Muscle of leg (tissue), 3 donors: ENCODE measurements at regions not wholly inside any gene's neighbourhood (a gene's known extent, or its start where the extent isn't known, plus 50 kb on each side); places are given as distances from the start of the nearest gene placed in this dataset.

Source experiments
- DNase-seq: peaks from one replicate; pipeline ENCODE4 v3.0.0; 2013
- H3K27ac ChIP-seq: one replicate; pipeline ENCODE4 v1.5.1; 2013; ENCODE audit warnings: mild to moderate bottlenecking, low read length, control low read depth
- H3K27me3 ChIP-seq: one replicate; pipeline ENCODE4 v1.6.1; 2013; ENCODE audit warnings: low read length; ENCODE audit not compliant: control insufficient read depth, insufficient read depth
- H3K36me3 ChIP-seq: one replicate; pipeline ENCODE4 v1.6.1; 2013; ENCODE audit warnings: low read length; ENCODE audit not compliant: control insufficient read depth, insufficient read depth
- H3K4me1 ChIP-seq: one replicate; pipeline ENCODE4 v1.6.1; 2013; ENCODE audit warnings: low read length; ENCODE audit not compliant: control insufficient read depth, insufficient read depth
- H3K4me3 ChIP-seq: one replicate; pipeline ENCODE4 v1.5.1; 2013; ENCODE audit warnings: low read length, control low read depth
- H3K9me3 ChIP-seq: replicated peaks from 2 replicates; pipeline ENCODE4 v1.6.1; 2013; ENCODE audit warnings: low read depth, low read length; ENCODE audit not compliant: control insufficient read depth
- WGBS: methylation state at CpG from one replicate; pipeline ENCODE4 v1.1.5; 2013; ENCODE audit warnings: missing lambda C conversion rate; ENCODE audit not compliant: insufficient coverage; 5-methylcytosine and 5-hydroxymethylcytosine counted together

GRCh38 chr7:125695626-125696025 is 766.0 kb upstream of the POT1 start:
- H3K4me1 ChIP-seq: no peaks in the 10 kb centered on the region
- no peak overlapping the region for H3K27ac ChIP-seq
- DNase-seq: no peak
- no peaks in the 10 kb centered on the region for H3K27me3 ChIP-seq
- H3K4me3 ChIP-seq: no peak overlapping the region
- H3K36me3 ChIP-seq: no peaks in the 10 kb centered on the region
- WGBS: no CpG with 5 or more reads among the region's 1 CpG
- no peaks in the 10 kb centered on the region for H3K9me3 ChIP-seq

- Histone ChIP-seq H3K4me1 (no peaks in the 10 kb centered on the region), H3K27ac (no peak overlapping the region), H3K9me3 (no peaks in the 10 kb centered on the region), H3K4me3 (no peak overlapping the region), H3K36me3 (no peaks in the 10 kb centered on the region), H3K27me3 (no peaks in the 10 kb centered on the region)
- no peak for DNase-seq
Measured at GRCh38 chr7:125683156-125683555, 753.5 kb upstream of the POT1 start.

- Histone ChIP-seq H3K27ac (no peak overlapping the region), H3K4me3 (no peak overlapping the region), H3K4me1 (no peaks in the 10 kb centered on the region), H3K27me3 (no peaks in the 10 kb centered on the region), H3K36me3 (no peaks in the 10 kb centered on the region), H3K9me3 (no peaks in the 10 kb centered on the region)
- WGBS: 80% methylated on average over 1 of the region's 3 CpGs
- no peak for DNase-seq
Measured at GRCh38 chr7:125681508-125681907, 751.9 kb upstream of the POT1 start.

- no peak for DNase-seq
- H3K27ac ChIP-seq: no peak overlapping the region
- H3K9me3 ChIP-seq: no peaks in the 10 kb centered on the region
- no peaks in the 10 kb centered on the region for H3K36me3 ChIP-seq
- WGBS: no CpG with 5 or more reads among the region's 2 CpGs
- H3K4me3 ChIP-seq: no peak overlapping the region
- no peaks in the 10 kb centered on the region for H3K27me3 ChIP-seq
- H3K4me1 ChIP-seq: no peaks in the 10 kb centered on the region
Measured at GRCh38 chr7:125678771-125679170, 749.1 kb upstream of the POT1 start.

GRCh38 chr7:125675640-125676039 is 746.0 kb upstream of the POT1 start:
- no CpG with 5 or more reads among the region's 2 CpGs for WGBS
- H3K4me3 ChIP-seq: no peak overlapping the region
- no peaks in the 10 kb centered on the region for H3K27me3 ChIP-seq
- H3K27ac ChIP-seq: no peak overlapping the region
- H3K4me1 ChIP-seq: no peaks in the 10 kb centered on the region
- no peak for DNase-seq
- no peaks in the 10 kb centered on the region for H3K36me3 ChIP-seq
- no peaks in the 10 kb centered on the region for H3K9me3 ChIP-seq

GRCh38 chr7:125675169-125675568 is 745.5 kb upstream of the POT1 start:
- H3K36me3 ChIP-seq: no peaks in the 10 kb centered on the region
- H3K4me1 ChIP-seq: no peaks in the 10 kb centered on the region
- no peak for DNase-seq
- no peaks in the 10 kb centered on the region for H3K9me3 ChIP-seq
- WGBS: no CpG with 5 or more reads among the region's 4 CpGs
- H3K27ac ChIP-seq: no peak overlapping the region
- no peak overlapping the region for H3K4me3 ChIP-seq
- H3K27me3 ChIP-seq: no peaks in the 10 kb centered on the region

GRCh38 chr7:125670926-125671572 is 741.4 kb upstream of the POT1 start:
- DNase-seq: peak; percentile 11
- no CpG with 5 or more reads among the region's 1 CpG for WGBS

GRCh38 chr7:125668321-125668993 is 738.8 kb upstream of the POT1 start:
- Histone ChIP-seq H3K27ac (no peak overlapping the region), H3K4me3 (no peak overlapping the region), H3K27me3 (no peaks in the 10 kb centered on the region), H3K36me3 (no peaks in the 10 kb centered on the region), H3K9me3 (no peaks in the 10 kb centered on the region), H3K4me1 (no peaks in the 10 kb centered on the region)
- WGBS: 31% methylated on average over 2 of the region's 4 CpGs
- DNase-seq: peak; percentile 16

More at GRCh38 chr7:125670926-125671572, 741.4 kb upstream of the POT1 start:
- Histone ChIP-seq H3K27ac (no peak overlapping the region), H3K4me3 (no peak overlapping the region), H3K27me3 (no peaks in the 10 kb centered on the region), H3K4me1 (no peaks in the 10 kb centered on the region), H3K36me3 (no peaks in the 10 kb centered on the region), H3K9me3 (no peaks in the 10 kb centered on the region)

GRCh38 chr7:125664625-125665024 is 735.0 kb upstream of the POT1 start:
- H3K27ac ChIP-seq: no peak overlapping the region
- no CpG with 5 or more reads among the region's 1 CpG for WGBS
- DNase-seq: no peak
- H3K4me3 ChIP-seq: no peak overlapping the region
- no peaks in the 10 kb centered on the region for H3K4me1 ChIP-seq
- no peaks in the 10 kb centered on the region for H3K9me3 ChIP-seq
- H3K27me3 ChIP-seq: no peaks in the 10 kb centered on the region
- H3K36me3 ChIP-seq: no peaks in the 10 kb centered on the region

GRCh38 chr7:125663961-125664360 is 734.3 kb upstream of the POT1 start:
- Histone ChIP-seq H3K27ac (no peak overlapping the region), H3K4me1 (no peaks in the 10 kb centered on the region), H3K36me3 (no peaks in the 10 kb centered on the region), H3K9me3 (no peaks in the 10 kb centered on the region), H3K4me3 (no peak overlapping the region), H3K27me3 (no peaks in the 10 kb centered on the region)
- no CpG with 5 or more reads among the region's 3 CpGs for WGBS
- DNase-seq: no peak
